ENCODE measurements at regions not wholly inside any gene's neighbourhood (a gene's known extent, or its start where the extent isn't known, plus 50 kb on each side); places are given as distances from the start of the nearest gene placed in this dataset.
A peak's percentile ranks its signal among the peaks of the same experiment; 100 is the strongest.

DNA sequence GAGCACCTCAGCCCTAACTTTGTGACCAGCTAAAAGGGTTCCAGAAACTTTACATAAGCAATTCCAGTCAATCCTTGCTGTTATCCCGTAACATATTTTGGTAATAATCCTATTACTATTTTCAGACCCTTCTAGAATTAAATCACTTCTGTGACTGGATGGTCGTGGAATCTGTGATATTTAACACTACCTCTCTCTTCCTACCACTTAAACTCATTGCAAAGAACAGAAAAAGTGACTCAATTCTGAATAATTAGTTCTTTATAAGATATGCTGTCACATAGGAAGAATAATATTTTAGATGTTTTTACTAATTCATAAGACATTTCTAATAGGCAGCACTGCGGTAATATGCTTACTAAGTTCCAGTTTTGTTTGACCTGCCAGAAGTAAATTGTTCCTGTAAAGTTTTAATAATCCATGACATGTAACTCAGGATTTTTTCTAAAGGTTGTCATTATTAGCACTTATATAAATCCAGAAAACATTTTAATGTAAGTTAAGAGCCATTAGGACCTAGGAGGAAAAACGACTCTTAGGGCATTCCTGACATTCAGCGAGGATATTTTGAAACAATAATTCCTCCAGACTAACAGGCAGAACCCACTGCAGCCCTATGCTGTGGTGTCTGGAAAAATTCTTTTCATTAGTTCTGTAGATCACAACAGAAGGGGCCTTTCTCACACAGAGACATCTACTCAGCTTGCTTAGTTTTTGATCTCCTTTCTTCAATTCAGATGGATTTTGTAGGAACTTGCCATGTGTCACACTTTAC, 113.3 kb upstream of the MBNL1 start:
- no peak for DNase-seq

DNA sequence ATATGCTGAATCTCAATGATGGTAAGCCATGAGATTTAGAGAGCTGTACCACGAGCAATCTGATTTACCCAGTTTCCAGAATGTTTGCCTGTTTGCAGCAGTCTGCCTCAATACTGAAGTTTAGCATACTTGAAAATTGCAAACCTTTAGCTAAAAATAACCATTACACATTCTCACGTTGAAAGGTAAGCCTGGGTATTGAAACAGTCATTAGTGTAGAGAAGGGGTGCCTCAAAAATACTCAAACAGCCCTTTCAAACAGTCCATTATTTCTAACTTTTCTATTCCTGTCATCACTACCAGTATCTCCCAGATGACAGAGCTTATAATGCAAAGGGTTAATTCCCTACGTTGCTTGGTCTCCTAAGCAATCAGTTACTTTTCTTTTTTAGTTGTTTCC, 111.8 kb upstream of the MBNL1 start:
- DNase-seq, result no peak

DNA sequence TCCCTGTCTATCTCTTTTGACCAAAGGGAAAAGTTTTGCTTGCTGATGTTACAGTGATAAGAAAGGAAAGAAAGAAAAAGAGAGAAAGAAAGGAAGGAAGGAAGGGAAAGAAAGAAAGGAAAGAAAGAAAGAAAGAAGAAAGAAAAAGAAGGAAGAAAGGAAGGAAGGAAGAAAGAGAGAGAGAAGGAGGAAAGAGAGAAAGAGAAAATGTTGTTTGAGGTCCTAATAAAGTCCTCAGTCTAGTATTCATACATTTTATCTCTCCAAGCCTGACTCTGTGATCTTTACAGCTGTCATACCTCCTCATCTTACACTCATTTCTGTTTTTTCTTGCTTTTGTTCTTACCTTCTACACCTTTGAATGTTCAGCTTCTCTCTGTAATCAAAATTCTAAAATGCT, 111.4 kb upstream of the MBNL1 start:
- DNase-seq, result no peak

DNA sequence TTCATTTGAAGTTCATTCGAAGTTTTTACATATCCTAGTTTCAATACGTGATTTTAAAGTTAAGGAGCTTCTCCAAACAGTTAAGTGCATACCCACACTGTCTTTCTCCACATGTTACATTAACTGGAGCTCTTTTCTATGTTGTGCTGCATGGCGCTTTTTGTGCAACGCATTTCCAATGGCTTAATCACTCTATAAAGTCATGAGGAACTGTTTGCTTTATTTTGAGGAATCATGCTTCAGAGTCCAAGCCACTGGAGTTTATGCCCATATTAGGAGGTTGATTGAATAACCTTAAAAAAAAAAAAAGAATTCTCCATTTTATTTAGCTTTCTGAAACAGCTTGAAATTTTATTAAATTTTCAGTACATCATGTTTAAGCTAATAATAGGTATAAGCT, 109.4 kb upstream of the MBNL1 start:
- no peak for DNase-seq

DNA sequence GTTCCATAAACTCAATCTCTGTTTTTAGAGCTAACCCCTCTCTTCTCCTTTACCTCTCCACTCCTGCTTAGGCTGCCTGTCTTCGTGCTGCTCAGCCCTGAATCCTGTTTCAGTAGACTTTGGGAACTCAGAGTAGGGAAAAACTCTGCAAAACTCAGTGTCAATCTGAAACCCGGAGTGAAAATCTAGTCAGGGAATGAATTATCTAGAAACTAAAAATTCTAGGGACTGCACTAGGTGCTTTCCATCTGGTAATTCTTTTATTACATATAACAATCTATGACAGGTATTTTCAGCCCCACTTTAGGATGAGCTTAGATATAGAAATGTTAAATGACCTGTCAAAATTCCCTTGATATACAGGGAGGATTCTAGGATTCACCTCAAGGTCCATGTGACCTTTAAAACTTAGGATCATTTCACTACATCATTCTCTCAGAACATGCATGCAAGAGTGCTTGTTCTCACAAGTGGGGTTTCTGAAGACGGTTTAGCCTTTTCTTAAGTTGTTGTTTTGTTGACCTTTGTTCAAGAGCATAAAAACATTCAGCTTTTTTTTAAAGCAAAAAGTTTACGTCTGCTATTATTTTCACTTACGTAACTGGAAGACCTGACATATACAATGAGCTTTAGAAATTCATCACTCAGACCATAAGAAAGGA, 108.2 kb upstream of the MBNL1 start:
- no peak for DNase-seq

DNA sequence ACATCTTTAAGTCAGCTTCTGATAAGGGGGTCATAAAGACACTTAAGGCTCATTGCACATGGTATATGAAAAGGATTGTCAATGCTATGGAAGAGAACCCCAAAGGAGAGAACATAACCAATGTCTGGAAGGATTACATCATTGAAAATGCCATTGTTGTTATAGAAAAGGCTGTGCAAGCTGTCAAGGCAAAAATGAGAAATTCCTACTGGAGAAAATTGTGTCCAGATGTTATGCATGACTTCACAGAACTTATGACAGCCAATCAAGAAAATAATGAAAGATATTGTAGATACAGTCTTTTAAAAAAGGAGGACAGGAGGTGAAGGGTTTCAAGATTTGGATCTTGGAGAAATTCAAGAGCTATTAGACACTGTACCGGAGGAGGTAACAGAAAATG, 96.3 kb upstream of the MBNL1 start:
- DNase-seq, result no peak

DNA sequence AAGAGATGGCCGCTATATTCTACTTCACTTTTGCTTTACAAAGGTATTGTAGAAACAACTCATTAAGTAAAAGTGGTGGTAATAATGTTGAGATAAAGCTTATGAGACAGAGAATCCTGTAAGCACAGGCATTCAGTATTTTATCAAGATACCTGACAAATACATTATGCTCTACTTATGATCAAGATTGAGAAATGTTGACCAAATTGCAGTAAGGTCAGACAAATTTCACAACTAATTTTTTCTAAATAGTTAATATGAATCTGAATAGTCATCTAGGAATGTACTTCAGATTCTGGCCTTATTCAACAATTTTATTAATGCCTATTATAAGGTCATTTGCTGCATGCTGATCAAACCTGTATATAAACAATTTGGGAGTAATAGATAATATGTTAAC, 95.1 kb upstream of the MBNL1 start:
- DNase-seq, result no peak

DNA sequence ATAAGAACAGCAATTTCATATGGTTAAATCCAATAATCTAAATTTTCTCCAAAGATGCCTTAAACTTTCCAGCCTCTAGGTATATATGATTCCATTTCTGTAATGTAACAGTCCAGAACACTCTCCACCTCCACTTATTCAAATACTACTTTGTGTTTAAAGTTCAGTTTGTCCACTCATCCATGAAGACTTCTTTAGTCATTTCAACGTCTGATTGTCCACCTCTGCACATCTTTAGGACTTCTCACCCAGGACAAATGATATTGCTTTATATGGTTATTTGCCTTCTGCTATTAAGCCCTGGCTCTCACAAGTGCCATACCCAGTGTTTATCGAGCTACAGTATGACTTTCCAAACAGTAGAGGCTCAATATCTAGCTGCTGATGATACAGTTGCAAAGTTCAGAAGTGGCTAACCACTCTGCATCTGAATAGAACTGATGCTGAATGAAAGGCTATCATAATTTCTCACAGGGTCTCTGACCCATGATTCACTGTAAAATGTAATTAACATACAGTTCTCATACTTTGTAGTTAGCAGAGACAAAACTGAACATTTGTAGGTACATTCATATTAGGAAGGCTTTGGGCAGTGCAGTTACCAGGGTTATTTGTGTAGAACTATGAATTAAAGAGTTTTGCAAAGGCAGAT, 93.7 kb upstream of the MBNL1 start:
- no peak for DNase-seq

DNA sequence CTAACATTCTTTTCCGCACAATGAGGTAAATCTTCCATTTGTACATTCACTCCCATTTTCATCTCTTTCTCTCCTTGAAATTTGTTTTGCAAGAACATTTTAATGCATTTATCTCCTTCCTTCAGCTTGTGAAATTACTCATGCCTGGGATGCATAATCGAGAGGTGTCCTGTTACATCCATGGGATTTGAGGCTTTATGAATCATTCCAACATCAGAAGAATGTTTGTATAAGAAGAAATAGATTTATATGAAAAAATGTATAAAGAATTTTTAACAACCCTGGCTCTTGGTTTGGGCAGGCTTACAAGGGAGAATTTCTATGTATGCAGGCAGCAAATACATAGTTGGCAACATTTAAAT, 93.2 kb upstream of the MBNL1 start:
- DNase-seq, result no peak

DNA sequence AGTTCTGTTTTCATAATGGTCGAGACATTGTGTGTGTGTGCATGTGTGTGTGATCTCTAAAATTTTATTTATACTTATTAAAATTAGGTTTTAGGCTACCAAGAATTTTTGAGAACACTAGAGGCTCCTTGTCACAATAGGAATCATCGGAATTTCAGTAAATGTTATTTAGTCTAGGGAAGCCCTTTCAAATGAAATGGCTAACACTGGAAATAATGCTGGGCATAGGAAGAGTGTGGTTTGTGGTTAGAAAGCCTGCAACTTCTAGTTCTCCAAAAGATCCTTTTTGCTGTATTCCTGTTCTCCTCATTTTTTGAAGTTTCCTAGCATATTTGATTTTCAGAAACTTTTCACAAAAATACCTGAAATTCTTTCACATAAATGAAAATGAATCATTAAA, 92.5 kb upstream of the MBNL1 start:
- DNase-seq, result no peak

DNA sequence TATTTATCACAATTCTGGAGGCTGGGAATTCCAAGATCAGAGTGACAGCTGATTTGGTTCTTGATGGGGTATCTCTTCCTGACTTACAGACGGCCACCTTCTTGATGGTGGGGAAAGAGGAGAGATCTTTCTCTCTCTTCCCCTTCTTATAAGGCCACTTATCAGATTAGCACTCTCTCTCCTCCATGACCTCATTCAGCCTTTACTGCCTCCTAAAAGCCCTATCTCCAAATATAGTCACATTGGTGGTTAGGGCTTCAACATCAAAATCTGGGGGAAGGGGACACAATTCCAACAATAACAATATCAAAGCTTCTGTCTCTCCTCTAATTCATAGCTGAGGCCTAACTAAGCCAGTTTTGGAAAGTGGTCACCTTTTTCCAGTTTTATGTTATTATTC, 91.7 kb upstream of the MBNL1 start:
- DNase-seq, result no peak

DNA sequence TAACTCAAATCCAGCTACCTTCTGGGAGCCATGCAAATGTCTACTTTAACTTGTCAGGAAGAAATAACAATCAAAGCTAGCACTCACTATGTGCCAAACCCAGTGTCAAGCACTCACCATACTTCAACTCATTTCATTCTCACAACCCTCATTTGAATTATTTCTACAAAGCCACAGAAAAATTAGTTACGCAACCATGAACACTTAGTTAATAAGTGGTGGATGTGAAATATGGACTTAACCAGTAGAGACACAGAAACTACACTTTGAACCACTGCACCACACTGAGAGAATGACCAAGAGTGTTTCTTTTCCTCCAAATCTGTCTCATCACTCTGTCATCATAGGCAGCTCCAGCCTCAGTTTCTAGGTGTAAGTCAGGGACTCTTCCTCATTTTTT, 91.0 kb upstream of the MBNL1 start:
- DNase-seq, result no peak

DNA sequence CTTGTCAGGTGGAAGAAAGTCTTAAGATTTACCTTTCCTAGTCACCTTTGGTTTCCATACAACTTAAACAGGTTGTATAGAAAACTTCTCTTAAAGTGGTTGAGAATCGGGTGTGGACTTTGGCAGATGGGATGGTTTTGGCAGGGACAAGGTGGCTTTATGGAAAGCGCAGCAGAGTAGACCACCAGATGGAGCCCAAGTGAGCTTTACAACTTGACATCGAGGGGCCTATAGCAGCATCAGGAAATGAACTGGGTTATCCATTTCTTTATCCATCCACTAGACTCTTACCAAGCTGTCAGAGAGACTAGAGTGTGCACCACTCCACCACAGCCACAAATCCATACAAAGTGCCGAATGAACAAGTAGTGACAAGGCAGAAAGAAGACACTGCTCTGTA, 85.3 kb upstream of the MBNL1 start:
- peak; percentile 22 to 63 (median 34) for DNase-seq

DNA sequence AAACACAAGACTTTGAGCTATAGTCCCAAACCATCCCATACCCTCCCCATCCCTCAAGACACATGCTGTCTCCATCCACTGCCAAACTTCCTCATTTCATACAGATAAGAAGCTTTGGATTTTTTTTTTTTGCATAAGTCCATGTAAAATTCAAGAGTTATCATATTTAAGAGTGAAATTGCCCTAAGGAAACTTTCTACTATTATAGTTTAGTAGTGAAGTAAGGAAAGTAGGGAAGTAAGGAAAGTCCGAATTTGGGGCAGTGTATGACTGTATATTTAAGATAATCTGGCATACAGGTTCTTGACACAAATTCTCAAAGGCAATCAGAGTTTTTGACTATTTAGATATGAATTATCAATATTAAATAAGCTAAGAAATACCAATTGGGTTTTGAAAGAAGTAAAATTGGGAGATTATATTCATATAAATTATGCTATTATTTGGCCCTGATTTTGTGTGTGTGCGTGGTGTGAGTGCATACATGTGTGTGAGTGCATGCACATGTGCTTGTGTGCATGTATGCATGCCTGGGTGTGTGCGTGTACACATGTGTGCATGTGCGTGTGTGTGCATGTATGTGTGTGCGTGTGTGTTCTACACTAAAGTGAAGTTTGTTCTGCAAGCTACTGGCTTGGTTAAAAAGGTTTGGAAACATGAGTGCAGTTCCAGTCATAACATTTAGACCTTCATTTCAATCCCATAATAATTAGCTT, 83.6 kb upstream of the MBNL1 start:
- DNase-seq, result no peak

DNA sequence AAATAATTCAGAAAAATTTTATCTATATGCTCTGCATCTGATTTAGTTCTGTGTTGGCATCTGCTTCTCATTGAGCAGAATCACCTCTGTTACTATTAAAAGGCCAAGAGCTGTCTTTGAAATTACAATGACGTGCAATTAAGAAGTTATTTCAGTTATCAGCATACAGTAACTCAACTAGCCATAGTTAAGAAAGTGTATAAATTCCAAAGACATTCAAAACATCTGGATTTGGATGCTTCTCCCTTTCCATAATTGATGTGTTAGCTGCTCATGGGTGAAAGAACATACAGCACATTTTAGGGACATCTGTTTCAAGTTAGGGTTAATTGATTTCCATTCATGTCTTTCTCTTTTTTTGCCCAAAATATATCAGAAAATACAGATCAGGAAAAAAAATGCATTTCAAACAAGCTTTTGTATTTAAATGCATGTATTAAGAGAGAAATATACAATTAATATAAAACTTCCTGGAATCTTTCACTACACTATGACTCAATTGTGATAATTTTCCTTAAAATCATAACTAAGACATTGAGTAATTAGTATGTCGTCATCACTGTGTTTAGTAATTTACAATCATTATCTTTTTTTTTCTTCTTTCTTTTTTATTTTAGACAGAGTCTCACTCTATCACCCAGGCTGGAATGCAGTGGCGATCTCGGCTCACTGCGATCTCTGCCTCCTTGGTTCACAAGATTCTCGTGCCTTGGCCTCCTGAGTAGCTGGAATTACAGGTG, 82.7 kb upstream of the MBNL1 start:
- DNase-seq, result no peak

DNA sequence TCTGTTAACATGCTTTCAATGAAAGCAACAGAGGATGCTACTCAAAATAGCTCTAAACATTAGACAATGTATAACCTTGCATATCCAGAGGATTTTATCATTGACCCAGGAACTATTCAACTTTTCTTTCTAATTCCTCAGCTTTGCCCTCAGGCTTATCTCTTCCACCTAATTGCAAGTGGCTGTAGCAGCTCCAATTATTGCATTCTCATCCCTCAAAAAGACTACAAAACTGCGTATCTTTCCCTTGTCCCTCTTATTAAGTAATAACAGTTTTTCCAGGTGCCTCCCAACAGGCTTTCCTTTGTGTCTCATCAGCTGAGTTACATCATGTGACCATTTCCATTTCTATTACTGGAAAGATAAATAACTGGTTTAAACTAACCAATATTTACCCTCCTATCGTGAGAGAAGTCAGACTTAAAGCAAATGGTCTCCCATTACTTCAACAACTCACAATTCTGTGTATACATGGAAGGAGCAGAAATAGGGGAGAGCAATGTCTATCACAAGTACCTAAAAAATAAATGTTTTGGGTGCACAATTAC, 78.0 kb upstream of the MBNL1 start:
- DNase-seq, result no peak

DNA sequence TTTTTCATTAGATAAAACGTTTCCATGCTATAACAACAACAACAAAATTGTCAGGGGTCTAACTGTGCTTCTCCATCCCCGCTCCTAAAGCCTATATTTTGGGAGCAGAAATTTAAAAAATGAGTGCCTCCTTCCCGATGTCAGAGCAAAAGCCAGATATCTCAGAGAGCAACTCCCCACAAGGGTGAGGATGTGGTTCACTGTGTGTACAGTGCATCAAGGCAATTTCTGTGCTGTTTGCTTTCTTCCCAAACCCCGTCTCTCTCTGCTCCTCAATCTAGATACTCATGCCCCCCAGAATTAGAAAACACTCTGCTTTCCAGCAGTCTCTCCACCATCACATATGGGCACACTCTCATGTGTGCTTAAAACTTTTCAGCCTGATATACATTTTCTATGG, 76.7 kb upstream of the MBNL1 start:
- DNase-seq, result peak in 4 of 6 experiments; percentile 20 to 59 (median 50)

DNA sequence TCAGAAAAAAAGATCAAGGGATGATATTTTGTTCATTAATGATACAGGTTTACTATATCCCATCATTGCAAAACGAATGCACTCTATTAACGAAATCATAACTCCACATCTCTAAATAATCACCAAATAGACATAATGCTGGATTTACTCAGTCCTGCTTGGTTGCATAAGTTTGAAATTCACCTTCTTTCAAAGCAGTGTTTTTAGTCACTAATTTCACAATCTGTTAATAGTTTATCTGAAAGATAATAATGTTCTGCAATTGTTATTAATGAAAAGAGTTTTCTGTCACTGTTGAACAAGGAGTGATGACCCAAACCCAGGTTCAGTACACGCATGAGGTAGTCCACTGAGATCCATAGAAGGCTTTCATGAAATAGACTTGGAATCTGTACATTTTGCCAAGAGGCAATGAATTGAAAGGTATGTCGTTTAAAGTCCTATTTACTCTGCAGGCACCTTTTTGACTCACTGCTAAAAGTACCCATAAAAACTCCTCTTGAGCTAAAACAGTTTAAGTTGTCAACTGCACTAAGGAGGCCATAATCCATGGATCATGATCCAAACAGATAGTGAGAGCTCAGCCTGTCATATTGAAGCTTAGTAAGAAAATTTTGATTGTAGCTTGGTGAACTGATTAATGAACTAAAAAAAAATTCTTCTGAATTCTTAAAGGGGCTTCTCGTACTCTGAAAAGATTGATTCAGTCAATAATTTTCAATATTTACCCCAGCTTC, 75.6 kb upstream of the MBNL1 start:
- peak in 1 of 6 experiments; percentile 32 for DNase-seq

DNA sequence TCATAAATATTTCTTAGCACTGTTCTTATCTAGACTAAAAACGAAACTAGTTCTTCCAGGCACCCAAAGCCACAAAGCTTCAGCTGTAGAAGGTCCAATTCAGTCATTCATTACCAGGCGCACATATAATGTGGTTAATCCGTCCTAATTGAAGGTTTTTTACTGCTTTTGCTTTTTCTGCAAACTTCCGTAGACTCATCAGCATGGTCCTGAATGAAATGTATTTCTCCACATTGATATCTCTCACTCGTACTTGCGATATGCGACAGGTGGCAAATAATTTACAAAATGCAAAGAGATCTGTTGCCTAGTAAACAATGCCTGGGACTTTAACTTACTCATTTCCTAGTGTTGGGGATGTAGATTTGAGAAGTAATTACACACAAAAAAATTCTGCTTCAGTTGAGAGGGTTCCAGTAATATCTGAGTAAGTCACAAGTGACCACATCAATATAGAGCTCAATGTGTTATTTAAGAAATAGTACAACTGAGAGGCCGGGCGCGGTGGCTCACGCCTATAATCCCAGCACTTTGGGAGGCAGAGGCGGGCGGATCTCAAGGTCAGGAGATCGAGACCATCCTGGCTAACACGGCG, 75.0 kb upstream of the MBNL1 start:
- peak in 4 of 6 experiments; percentile 8 to 50 (median 44) for DNase-seq

DNA sequence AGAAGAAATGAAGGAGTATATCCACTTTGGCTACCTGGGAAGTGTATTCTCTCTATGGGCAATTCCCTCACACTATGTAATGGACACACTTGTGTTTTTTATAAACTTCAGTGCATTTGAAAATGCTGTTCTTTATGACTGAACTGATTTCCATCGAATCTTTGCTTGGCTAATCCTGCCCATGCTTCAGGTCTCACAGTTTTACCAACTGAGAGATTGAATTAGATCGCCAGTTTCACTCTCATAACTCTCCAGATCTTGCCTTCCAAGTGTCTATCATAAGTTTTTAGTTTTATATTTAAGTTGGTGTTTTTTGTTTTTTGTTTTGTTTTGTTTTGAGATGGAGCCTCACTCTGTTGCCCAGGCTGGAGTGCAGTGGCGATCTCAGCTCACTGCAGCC, 73.5 kb upstream of the MBNL1 start:
- no peak for DNase-seq

DNA sequence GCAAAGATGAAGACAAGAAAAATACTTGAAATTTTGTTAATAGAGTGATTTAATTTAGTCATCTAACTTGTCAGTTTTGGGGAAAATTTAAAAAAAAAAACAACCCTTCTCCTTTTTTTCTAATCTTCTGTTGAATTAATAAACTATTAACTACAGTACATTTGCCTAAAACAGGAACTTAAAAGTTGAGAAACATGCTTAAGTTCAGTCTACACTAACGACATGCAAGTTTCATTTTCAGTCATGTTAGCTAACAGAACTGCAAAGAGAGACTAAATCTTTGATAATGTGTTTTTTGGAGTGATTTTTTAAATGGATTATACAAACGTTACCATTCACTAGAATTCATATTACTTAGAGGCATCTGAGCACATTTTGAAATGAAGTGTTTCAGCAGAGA, 71.9 kb upstream of the MBNL1 start:
- peak in 2 of 6 experiments; percentile 14 to 30 for DNase-seq

Measured in stimulated activated naive CD4-positive, alpha-beta T cell (primary cell).